Testis (tissue), 2 donors: ENCODE measurements at regions not wholly inside any gene's neighbourhood (a gene's known extent, or its start where the extent isn't known, plus 50 kb on each side); places are given as distances from the start of the nearest gene placed in this dataset.

Experiments used
- DNase-seq: peaks from one replicate; pipeline ENCODE4 v3.0.0-alpha.2; 2019
- H3K27ac ChIP-seq, 2 donors: fragments of 200-600 bp; sonication (generic); one replicate each; pipeline ENCODE4 v1.5.1; 2019
- H3K27me3 ChIP-seq: fragments of 200-600 bp; sonication (generic); one replicate; pipeline ENCODE4 v1.5.1; 2019
- H3K36me3 ChIP-seq: fragments of 200-600 bp; sonication (generic); one replicate; pipeline ENCODE4 v1.5.1; 2017; ENCODE audit warnings: low read depth; ENCODE audit errors: missing control alignments
- H3K4me1 ChIP-seq: fragments of 200-600 bp; sonication (generic); one replicate; pipeline ENCODE4 v1.5.1; 2019
- H3K4me3 ChIP-seq, 2 donors: fragments of 200-600 bp; sonication (generic); one replicate each; pipeline ENCODE4 v1.5.1; 2017 to 2019
- H3K9me3 ChIP-seq: fragments of 200-600 bp; sonication (generic); one replicate; pipeline ENCODE4 v1.5.1; 2017
- CTCF ChIP-seq, 3 experiments: fragments of 450-650 bp in 2 of 3; fragments of 200-600 bp in 1 of 3; sonication (generic) in 1 of 3; IDR thresholded peaks; one replicate each; pipeline ENCODE4 v1.5.1; 2016 to 2019; ENCODE audit warnings: antibody characterized with exemption in 3 of 3, mild to moderate bottlenecking in 2 of 3, moderate library complexity in 1 of 3
- POLR2A ChIP-seq: fragments of 450-650 bp; IDR thresholded peaks from one replicate; pipeline ENCODE4 v1.6.1; 2017; ENCODE audit warnings: antibody characterized with exemption, mild to moderate bottlenecking, moderate library complexity
- WGBS, 2 donors: methylation state at CpG; one replicate each; pipeline ENCODE4 v1.1.5; 2018; 5-methylcytosine and 5-hydroxymethylcytosine counted together
- intact Hi-C: fragments of 100-400 bp; cut with DNase I; formaldehyde crosslinking; loops from one replicate; pipeline ENCODE4 v1.15.1; 2023; ENCODE audit warnings: low total_unique reads

- Histone ChIP-seq H3K27me3 (no peaks in the 10 kb centered on the region), H3K27ac (no peak overlapping the region), H3K4me3 (no peak overlapping the region), H3K9me3 (no peaks in the 10 kb centered on the region), H3K36me3 (no peaks in the 10 kb centered on the region), H3K4me1 (no peaks in the 10 kb centered on the region)
- no peak for DNase-seq
- WGBS, 2 donors = 98 to 100% methylated on average over 1 of the region's 1 CpG
- TF ChIP-seq POLR2A (no peak), CTCF (IDR thresholded peaks at IDR 0.05) (no peak)
- intact Hi-C loops = no loop called here
These were observed 585.3 kb downstream of the PTPRU start for GRCh38 chr1:29821605-29822004.

GRCh38 chr1:29820401-29820800 lies 584.1 kb downstream of the PTPRU start:
- Histone ChIP-seq H3K4me1 (no peaks in the 10 kb centered on the region), H3K27me3 (no peaks in the 10 kb centered on the region), H3K36me3 (no peaks in the 10 kb centered on the region), H3K9me3 (no peaks in the 10 kb centered on the region), H3K4me3 (no peak overlapping the region), H3K27ac (no peak overlapping the region)
- 57% methylated on average over 2 of the region's 2 CpGs for WGBS, 2 donors
- TF ChIP-seq POLR2A (no peak), CTCF (IDR thresholded peaks at IDR 0.05) (no peak)
- intact Hi-C loops = no loop called here
- DNase-seq = no peak

- WGBS, 2 donors = 69 to 73% methylated on average over 10 of the region's 10 CpGs
- Histone ChIP-seq H3K27me3 (no peaks in the 10 kb centered on the region), H3K27ac (no peak overlapping the region), H3K4me1 (no peaks in the 10 kb centered on the region), H3K4me3 (no peak overlapping the region), H3K36me3 (no peaks in the 10 kb centered on the region), H3K9me3 (no peaks in the 10 kb centered on the region)
- no peak for DNase-seq
- intact Hi-C loops = no loop called here
- no peak for TF ChIP-seq POLR2A
- TF ChIP-seq CTCF (IDR thresholded peaks at IDR 0.05) = no peak
These were observed 576.2 kb downstream of the PTPRU start for GRCh38 chr1:29812408-29813135.

- 85 to 91% methylated on average over 9 to 10 of the region's 10 CpGs for WGBS, 2 donors
- intact Hi-C loops = no loop called here
- H3K36me3 ChIP-seq = no peaks in the 10 kb centered on the region
- H3K4me3 ChIP-seq = no peak overlapping the region
- no peak for DNase-seq
- no peak overlapping the region for H3K27ac ChIP-seq
- H3K27me3 ChIP-seq = no peaks in the 10 kb centered on the region
- H3K4me1 ChIP-seq = no peaks in the 10 kb centered on the region
- H3K9me3 ChIP-seq = no peaks in the 10 kb centered on the region
- TF ChIP-seq CTCF (IDR thresholded peaks at IDR 0.05) (no peak), POLR2A (no peak)
These were observed 575.5 kb downstream of the PTPRU start for GRCh38 chr1:29811727-29812407.

GRCh38 chr1:29811247-29811646 lies 574.9 kb downstream of the PTPRU start:
- Histone ChIP-seq H3K4me3 (no peak overlapping the region), H3K36me3 (no peaks in the 10 kb centered on the region), H3K9me3 (no peaks in the 10 kb centered on the region), H3K27me3 (no peaks in the 10 kb centered on the region), H3K4me1 (no peaks in the 10 kb centered on the region), H3K27ac (no peak overlapping the region)
- intact Hi-C loops = no loop called here
- 79 to 86% methylated on average over 7 of the region's 7 CpGs for WGBS, 2 donors
- TF ChIP-seq CTCF (IDR thresholded peaks at IDR 0.05) (no peak), POLR2A (no peak)
- DNase-seq = no peak
